Tibial nerve (tissue), 4 donors: ENCODE measurements at regions not wholly inside any gene's neighbourhood (a gene's known extent, or its start where the extent isn't known, plus 50 kb on each side); places are given as distances from the start of the nearest gene placed in this dataset.

Experiments used
- EP300 ChIP-seq, 2 donors: sonication (generic); formaldehyde crosslinking; IDR thresholded peaks; one replicate each; pipeline ENCODE4 v1.6.1; 2017; ENCODE audit warnings: antibody characterized with exemption in 2 of 2, mild to moderate bottlenecking in 1 of 2
- TF ChIP-seq, protein P1 (sequence below), 5 experiments: fragments of 200-600 bp in 3 of 5; fragments of 450-650 bp in 2 of 5; sonication (generic) in 3 of 5; IDR thresholded peaks; one replicate each; pipeline ENCODE4 v1.5.1; 2016 to 2019; ENCODE audit warnings: antibody characterized with exemption in 5 of 5, mild to moderate bottlenecking in 3 of 5, moderate library complexity in 2 of 5

DNA sequence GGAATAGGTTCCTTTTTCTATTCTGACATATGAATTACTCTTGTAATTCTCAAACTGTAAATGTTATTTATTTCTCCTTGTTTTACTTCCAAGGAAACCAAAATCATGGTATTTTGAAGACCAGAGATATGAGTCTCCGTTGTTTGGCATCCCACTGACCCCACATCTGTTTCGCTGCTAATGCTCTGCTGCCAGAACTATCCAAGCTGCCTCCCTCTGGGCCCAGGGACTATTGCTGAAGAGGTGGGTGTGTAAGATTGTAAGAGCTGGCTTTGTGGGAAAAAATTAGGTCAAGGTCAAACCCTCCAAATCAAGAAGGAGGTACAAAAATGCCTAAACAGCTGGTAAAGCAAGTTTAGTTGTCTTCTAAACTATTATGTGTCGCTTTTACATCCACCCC, 129.4 kb upstream of the MYO10 start:
- TF ChIP-seq, protein P1, sequence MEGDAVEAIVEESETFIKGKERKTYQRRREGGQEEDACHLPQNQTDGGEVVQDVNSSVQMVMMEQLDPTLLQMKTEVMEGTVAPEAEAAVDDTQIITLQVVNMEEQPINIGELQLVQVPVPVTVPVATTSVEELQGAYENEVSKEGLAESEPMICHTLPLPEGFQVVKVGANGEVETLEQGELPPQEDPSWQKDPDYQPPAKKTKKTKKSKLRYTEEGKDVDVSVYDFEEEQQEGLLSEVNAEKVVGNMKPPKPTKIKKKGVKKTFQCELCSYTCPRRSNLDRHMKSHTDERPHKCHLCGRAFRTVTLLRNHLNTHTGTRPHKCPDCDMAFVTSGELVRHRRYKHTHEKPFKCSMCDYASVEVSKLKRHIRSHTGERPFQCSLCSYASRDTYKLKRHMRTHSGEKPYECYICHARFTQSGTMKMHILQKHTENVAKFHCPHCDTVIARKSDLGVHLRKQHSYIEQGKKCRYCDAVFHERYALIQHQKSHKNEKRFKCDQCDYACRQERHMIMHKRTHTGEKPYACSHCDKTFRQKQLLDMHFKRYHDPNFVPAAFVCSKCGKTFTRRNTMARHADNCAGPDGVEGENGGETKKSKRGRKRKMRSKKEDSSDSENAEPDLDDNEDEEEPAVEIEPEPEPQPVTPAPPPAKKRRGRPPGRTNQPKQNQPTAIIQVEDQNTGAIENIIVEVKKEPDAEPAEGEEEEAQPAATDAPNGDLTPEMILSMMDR (IDR thresholded peaks at IDR 0.05) = no peak
- no peak for TF ChIP-seq EP300 (IDR thresholded peaks at IDR 0.05)
